HEK293 (cell line): ENCODE measurements at regions not wholly inside any gene's neighbourhood (a gene's known extent, or its start where the extent isn't known, plus 50 kb on each side); places are given as distances from the start of the nearest gene placed in this dataset.

Source experiments
- CTCF ChIA-PET: fragments of 350-600 bp; formaldehyde crosslinking; extraction: SDS; loops from one replicate; lab custom pipeline; 2021; ENCODE audit warnings: antibody characterized with exemption; lab: Yijun Ruan, JAX
- POLR2A ChIA-PET: fragments of 300-600 bp; formaldehyde crosslinking; extraction: SDS; loops from one replicate; lab custom pipeline; 2020; ENCODE audit warnings: antibody characterized with exemption, inconsistent platforms; lab: Yijun Ruan, JAX
- H3K27ac ChIP-seq: fragments of 200-500 bp; sonication (Bioruptor generic); 2 replicates; pipeline ENCODE4 v1.5.1; 2014; ENCODE audit warnings: low read depth, low read length, control low read depth, inconsistent platforms; ENCODE audit errors: extremely low read depth
- H3K36me3 ChIP-seq, 2 experiments: fragments of 200-500 bp in 1 of 2; sonication (Bioruptor generic) in 1 of 2; 1 replicate in 1 of 2; 2 replicates in 1 of 2; pipeline ENCODE4 v1.5.1; 2014 to 2017; ENCODE audit warnings: inconsistent platforms in 2 of 2, low read length in 2 of 2; ENCODE audit not compliant: control insufficient read depth in 2 of 2, insufficient read depth in 1 of 2
- H3K4me1 ChIP-seq: fragments of 200-500 bp; sonication (Bioruptor generic); 2 replicates; pipeline ENCODE4 v1.5.1; 2014; ENCODE audit warnings: mild to moderate bottlenecking, low read length, inconsistent platforms; ENCODE audit not compliant: control insufficient read depth, insufficient read depth
- H3K4me3 ChIP-seq: 2 replicates; pipeline ENCODE4 v1.5.1; 2011; ENCODE audit warnings: low read depth, mild to moderate bottlenecking, control low read depth, low read length, moderate library complexity
- H3K9me3 ChIP-seq: fragments of 200-500 bp; sonication (Bioruptor generic); 2 replicates; pipeline ENCODE4 v1.5.1; 2014; ENCODE audit warnings: low read depth, low read length, inconsistent platforms; ENCODE audit not compliant: control insufficient read depth, insufficient read depth
- GLI2 ChIP-seq: fragments of 450-650 bp; formaldehyde crosslinking; IDR thresholded peaks from 2 replicates; pipeline ENCODE4; 2017; ENCODE audit warnings: missing biosample characterization, missing genetic modification characterization, low read depth, borderline replicate concordance
- GLIS1 ChIP-seq: fragments of 450-650 bp; formaldehyde crosslinking; IDR thresholded peaks from 2 replicates; pipeline ENCODE4 v1.5.1; 2016; ENCODE audit warnings: missing biosample characterization, missing genetic modification characterization
- PRDM2 ChIP-seq: fragments of 450-650 bp; formaldehyde crosslinking; IDR thresholded peaks from 2 replicates; pipeline ENCODE4 v1.5.1; 2016; ENCODE audit warnings: missing biosample characterization, missing genetic modification characterization, borderline replicate concordance
- TRIM28 ChIP-seq: IDR thresholded peaks from 2 replicates; pipeline ENCODE4 v1.6.1; 2011; ENCODE audit warnings: low read length, control low read depth, borderline replicate concordance
- WT1 ChIP-seq: fragments of 450-650 bp; formaldehyde crosslinking; IDR thresholded peaks from 2 replicates; pipeline ENCODE4 v1.5.1; 2016; ENCODE audit warnings: missing biosample characterization, missing genetic modification characterization
- ZNF132 ChIP-seq: fragments of 450-650 bp; formaldehyde crosslinking; IDR thresholded peaks from 2 replicates; pipeline ENCODE4 v1.5.1; 2017; ENCODE audit warnings: missing biosample characterization, missing genetic modification characterization, borderline replicate concordance
- ZNF184 ChIP-seq: fragments of 450-650 bp; IDR thresholded peaks from 2 replicates; pipeline ENCODE4 v1.5.1; 2018; ENCODE audit warnings: missing biosample characterization, mild to moderate bottlenecking, missing genetic modification characterization
- ZNF211 ChIP-seq: fragments of 450-650 bp; formaldehyde crosslinking; IDR thresholded peaks from 2 replicates; pipeline ENCODE4 v1.5.1; 2016; ENCODE audit warnings: low read depth, missing biosample characterization, missing genetic modification characterization
- ZNF266 ChIP-seq: fragments of 450-650 bp; formaldehyde crosslinking; IDR thresholded peaks from 2 replicates; pipeline ENCODE4 v1.5.1; 2016; ENCODE audit warnings: missing biosample characterization, missing genetic modification characterization, low read depth
- ZNF341 ChIP-seq: fragments of 450-650 bp; formaldehyde crosslinking; IDR thresholded peaks from 2 replicates; pipeline ENCODE4; 2016; ENCODE audit warnings: low read depth, missing biosample characterization, missing genetic modification characterization
- ZNF350 ChIP-seq: fragments of 450-650 bp; formaldehyde crosslinking; IDR thresholded peaks from 2 replicates; pipeline ENCODE4 v1.5.0; 2017; ENCODE audit warnings: missing biosample characterization, mild to moderate bottlenecking, missing genetic modification characterization
- ZNF391 ChIP-seq: fragments of 450-650 bp; formaldehyde crosslinking; IDR thresholded peaks from 2 replicates; pipeline ENCODE4 v1.5.1; 2016; ENCODE audit warnings: low read depth, missing biosample characterization, missing genetic modification characterization, borderline replicate concordance
- ZNF404 ChIP-seq: fragments of 450-650 bp; formaldehyde crosslinking; IDR thresholded peaks from 2 replicates; pipeline ENCODE4 v1.5.1; 2017; ENCODE audit warnings: missing biosample characterization, missing genetic modification characterization
- ZNF513 ChIP-seq: fragments of 450-650 bp; IDR thresholded peaks from 2 replicates; pipeline ENCODE4 v1.5.1; 2018; ENCODE audit warnings: missing biosample characterization, missing genetic modification characterization
- ZNF555 ChIP-seq: fragments of 450-650 bp; formaldehyde crosslinking; conservative IDR thresholded peaks from 2 replicates; pipeline ENCODE4 v1.5.1; 2017; ENCODE audit warnings: missing biosample characterization, mild to moderate bottlenecking, missing genetic modification characterization, inconsistent platforms
- ZNF558 ChIP-seq: fragments of 450-650 bp; formaldehyde crosslinking; IDR thresholded peaks from 2 replicates; pipeline ENCODE4 v1.5.1; 2016; ENCODE audit warnings: missing biosample characterization, missing genetic modification characterization
- ZNF596 ChIP-seq: fragments of 450-650 bp; IDR thresholded peaks from 2 replicates; pipeline ENCODE4 v1.5.0; 2018; ENCODE audit warnings: missing biosample characterization, mild to moderate bottlenecking, missing genetic modification characterization, moderate library complexity
- TF ChIP-seq, protein P1 (sequence below): fragments of 450-650 bp; formaldehyde crosslinking; IDR thresholded peaks from 2 replicates; pipeline ENCODE4 v1.5.1; 2017; ENCODE audit warnings: missing biosample characterization, missing genetic modification characterization

DNA sequence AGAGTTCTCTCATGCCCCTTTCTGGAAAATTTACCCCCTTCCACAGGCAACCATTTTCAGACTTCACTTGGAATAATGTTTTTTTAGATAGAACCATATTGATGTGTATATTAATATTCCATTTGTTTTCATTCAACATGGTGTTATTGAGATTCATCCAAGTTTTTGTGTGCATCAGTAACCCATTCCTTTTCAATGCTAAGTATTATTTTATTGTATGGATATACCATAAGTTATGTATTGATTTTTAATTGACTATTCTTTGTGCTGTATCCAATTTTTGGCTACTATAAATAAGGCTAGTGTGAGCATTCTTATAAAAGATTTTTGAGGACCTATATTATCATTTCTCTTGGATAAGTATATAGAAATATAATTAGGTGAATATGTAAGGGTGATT lies 1025.7 kb downstream of the GRM8 start (continued):
- TF ChIP-seq, protein P1, sequence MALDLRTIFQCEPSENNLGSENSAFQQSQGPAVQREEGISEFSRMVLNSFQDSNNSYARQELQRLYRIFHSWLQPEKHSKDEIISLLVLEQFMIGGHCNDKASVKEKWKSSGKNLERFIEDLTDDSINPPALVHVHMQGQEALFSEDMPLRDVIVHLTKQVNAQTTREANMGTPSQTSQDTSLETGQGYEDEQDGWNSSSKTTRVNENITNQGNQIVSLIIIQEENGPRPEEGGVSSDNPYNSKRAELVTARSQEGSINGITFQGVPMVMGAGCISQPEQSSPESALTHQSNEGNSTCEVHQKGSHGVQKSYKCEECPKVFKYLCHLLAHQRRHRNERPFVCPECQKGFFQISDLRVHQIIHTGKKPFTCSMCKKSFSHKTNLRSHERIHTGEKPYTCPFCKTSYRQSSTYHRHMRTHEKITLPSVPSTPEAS (tag by site-specific recombination): no peak
- TF ChIP-seq ZNF341 (tag by site-specific recombination) (no peak), ZNF513 (tag by site-specific recombination) (no peak)

DNA sequence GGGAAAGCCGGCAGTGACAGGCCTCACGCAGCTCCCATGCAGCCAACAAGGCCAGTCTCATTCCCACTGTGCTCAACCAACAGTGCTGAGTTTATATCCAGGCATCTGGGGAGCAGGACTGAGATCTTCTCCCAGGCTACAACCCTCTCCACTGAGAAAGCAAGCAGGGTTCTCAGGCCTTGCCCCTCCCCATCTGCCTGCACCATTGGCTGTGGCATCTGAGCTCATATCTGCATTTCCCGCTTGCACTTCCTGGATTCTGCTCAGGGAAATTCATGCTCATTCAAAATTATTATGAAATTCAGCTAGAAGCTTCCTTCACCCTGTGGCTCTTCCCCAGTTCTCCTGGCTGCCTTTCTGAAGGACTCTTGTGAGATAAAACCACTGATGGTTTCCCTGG lies 1029.0 kb downstream of the GRM8 start:
- no peaks in the 10 kb centered on the region for H3K9me3 ChIP-seq
- no peaks in the 10 kb centered on the region for H3K4me1 ChIP-seq
- ChIA-PET POLR2A (no interaction called here), CTCF (no interaction called here)
- no peak for TF ChIP-seq GLIS1 (tag by site-specific recombination)
- H3K27ac ChIP-seq: no peak overlapping the region
- no peaks in the 10 kb centered on the region for H3K36me3 ChIP-seq
- no peak overlapping the region for H3K4me3 ChIP-seq

- Histone ChIP-seq H3K9me3 (no peaks in the 10 kb centered on the region), H3K4me1 (no peaks in the 10 kb centered on the region), H3K4me3 (no peak overlapping the region), H3K27ac (no peak overlapping the region), H3K36me3 (no peaks in the 10 kb centered on the region)
- ChIA-PET POLR2A (no interaction called here), CTCF (no interaction called here)
- TF ChIP-seq ZNF596 (tag by site-specific recombination): no peak
- no peak for TF ChIP-seq ZNF391 (tag by site-specific recombination)
- no peak for TF ChIP-seq GLIS1 (tag by site-specific recombination)
- TF ChIP-seq ZNF555 (tag by site-specific recombination): no peak
- TF ChIP-seq ZNF132 (tag by site-specific recombination): no peak
- TF ChIP-seq ZNF211 (tag by site-specific recombination): no peak
- TF ChIP-seq TRIM28: no peak
- TF ChIP-seq ZNF266 (tag by site-specific recombination): no peak
- TF ChIP-seq GLI2 (tag by site-specific recombination): no peak
- no peak for TF ChIP-seq ZNF404 (tag by site-specific recombination)
- no peak for TF ChIP-seq ZNF184 (tag by site-specific recombination)
- no peak for TF ChIP-seq PRDM2
- no peak for TF ChIP-seq ZNF350 (tag by site-specific recombination)
- no peak for TF ChIP-seq ZNF513 (tag by site-specific recombination)
- no peak for TF ChIP-seq ZNF558 (tag by site-specific recombination)
- no peak for TF ChIP-seq WT1
Measured at GRCh38 chr7:126222782-126223181, 1030.0 kb downstream of the GRM8 start.
